SK-N-SH (cell line): ENCODE measurements at regions not wholly inside any gene's neighbourhood (a gene's known extent, or its start where the extent isn't known, plus 50 kb on each side); places are given as distances from the start of the nearest gene placed in this dataset.

Source experiments
- CTCF ChIA-PET: fragments of 300-600, 350-600 bp; formaldehyde crosslinking; extraction: SDS; loops from one replicate; lab custom pipeline; 2021; lab: Yijun Ruan, JAX
- POLR2A ChIA-PET: fragments of 350-600 bp; sonication (Branson Sonifier 250); formaldehyde crosslinking; extraction: SDS; loops from one replicate; lab custom pipeline; 2020; ENCODE audit warnings: antibody characterized with exemption, inconsistent platforms; lab: Yijun Ruan, JAX
- DNase-seq: peaks from one replicate; pipeline ENCODE4 v3.0.0; 2012
- H2AFZ ChIP-seq: fragments of 200-600 bp; sonication (generic); 2 replicates; pipeline ENCODE4 v1.8.1; 2016; ENCODE audit warnings: antibody characterized with exemption, mild to moderate bottlenecking, low read depth
- H3F3A ChIP-seq: fragments of 200-600 bp; sonication (generic); replicated peaks from 2 replicates; pipeline ENCODE3; 2016; ENCODE audit warnings: antibody characterized with exemption, mild to moderate bottlenecking; ENCODE audit not compliant: insufficient read depth
- H3K27ac ChIP-seq, 2 experiments: fragments of 200-500 bp in 1 of 2; fragments of 200-600 bp in 1 of 2; sonication (Bioruptor generic) in 1 of 2; sonication (generic), shearing (Covaris generic) in 1 of 2; 2 replicates each; pipeline versions ENCODE4 v1.5.1 to v1.6.1; 2014 to 2016; ENCODE audit warnings: low read depth in 2 of 2, inconsistent platforms in 1 of 2, low read length in 1 of 2, mild to moderate bottlenecking in 1 of 2, mixed read lengths in 1 of 2
- H3K27me3 ChIP-seq: fragments of 200-600 bp; sonication (generic), shearing (Covaris generic); 2 replicates; pipeline ENCODE4 v1.6.1; 2016; ENCODE audit warnings: mixed run types; ENCODE audit not compliant: insufficient read depth
- H3K36me3 ChIP-seq, 2 experiments: fragments of 200-500 bp in 1 of 2; fragments of 200-600 bp in 1 of 2; sonication (Bioruptor generic) in 1 of 2; sonication (generic) in 1 of 2; replicated peaks in 1 of 2; 2 replicates each; pipeline versions ENCODE3 to v1.5.1; 2014 to 2016; ENCODE audit warnings: low read length in 1 of 2, mild to moderate bottlenecking in 1 of 2; ENCODE audit not compliant: insufficient read depth in 2 of 2, control insufficient read depth in 1 of 2
- H3K4me1 ChIP-seq, 2 experiments: fragments of 200-500 bp in 1 of 2; fragments of 200-600 bp in 1 of 2; sonication (Bioruptor generic) in 1 of 2; sonication (generic), shearing (Covaris generic) in 1 of 2; 2 replicates each; pipeline versions ENCODE4 v1.5.1 to v1.6.1; 2014 to 2016; ENCODE audit warnings: low read depth in 1 of 2, low read length in 1 of 2, mixed run types in 1 of 2; ENCODE audit not compliant: insufficient read depth in 2 of 2, control insufficient read depth in 1 of 2
- H3K4me2 ChIP-seq: fragments of 200-600 bp; sonication (generic), shearing (Covaris generic); 2 replicates; pipeline ENCODE4 v1.6.1; 2017; ENCODE audit warnings: mixed run types
- H3K4me3 ChIP-seq, 2 experiments: fragments of 200-500 bp in 1 of 2; fragments of 200-600 bp in 1 of 2; sonication (Bioruptor generic) in 1 of 2; sonication (generic), shearing (Covaris generic) in 1 of 2; 2 replicates each; pipeline versions ENCODE4 v1.5.1 to v1.8.1; 2014 to 2016; ENCODE audit warnings: low read depth in 2 of 2, inconsistent platforms in 1 of 2, low read length in 1 of 2, mild to moderate bottlenecking in 1 of 2, mixed read lengths in 1 of 2, moderate library complexity in 1 of 2
- H3K79me2 ChIP-seq: fragments of 200-600 bp; sonication (generic); 2 replicates; pipeline ENCODE4 v1.8.1; 2017; ENCODE audit warnings: mild to moderate bottlenecking; ENCODE audit not compliant: insufficient read depth
- H3K9ac ChIP-seq: fragments of 200-600 bp; sonication (generic); 2 replicates; pipeline ENCODE4 v1.6.1; 2017; ENCODE audit warnings: mixed run types
- H3K9me2 ChIP-seq: fragments of 200-600 bp; sonication (generic); 2 replicates; pipeline ENCODE4 v1.6.1; 2017; ENCODE audit warnings: mixed run types
- H3K9me3 ChIP-seq: fragments of 200-600 bp; sonication (generic); 2 replicates; pipeline ENCODE4 v1.6.1; 2017; ENCODE audit warnings: mixed run types, mild to moderate bottlenecking, moderate library complexity
- H4K20me1 ChIP-seq: fragments of 200-600 bp; sonication (generic); 2 replicates; pipeline ENCODE4 v1.6.1; 2017; ENCODE audit warnings: mild to moderate bottlenecking, mixed run types; ENCODE audit not compliant: insufficient read depth
- CHD2 ChIP-seq: fragments of 150-350 bp; IDR thresholded peaks from 2 replicates; pipeline ENCODE4 v1.6.1; 2018; ENCODE audit warnings: low read length; ENCODE audit not compliant: partially characterized antibody
- EZH2phosphoT487 ChIP-seq: fragments of 200-600 bp; sonication (generic); IDR thresholded peaks from 2 replicates; pipeline ENCODE4 v1.6.1; 2017; ENCODE audit warnings: low read depth, mixed run types, mild to moderate bottlenecking, antibody characterized with exemption, moderate library complexity, borderline replicate concordance
- FOSL2 ChIP-seq: IDR thresholded peaks from 2 replicates; pipeline ENCODE4 v1.4.0; 2012; ENCODE audit warnings: low read depth, mild to moderate bottlenecking, moderate library complexity, borderline replicate concordance
- FOXJ3 ChIP-seq: sonication (generic); formaldehyde crosslinking; IDR thresholded peaks from 2 replicates; pipeline ENCODE4 v1.5.1; 2020; ENCODE audit warnings: mild to moderate bottlenecking, missing genetic modification reagents
- FOXM1 ChIP-seq: IDR thresholded peaks from 2 replicates; pipeline ENCODE4 v1.4.0; 2012; ENCODE audit warnings: low read depth, mild to moderate bottlenecking
- GATA2 ChIP-seq: sonication (generic); formaldehyde crosslinking; IDR thresholded peaks from 2 replicates; pipeline ENCODE4 v1.5.0; 2020; ENCODE audit warnings: mild to moderate bottlenecking, missing genetic modification reagents
- JUND ChIP-seq: IDR thresholded peaks from 2 replicates; pipeline ENCODE4 v1.4.0; 2012
- NFIC ChIP-seq: IDR thresholded peaks from 2 replicates; pipeline ENCODE4 v1.4.0; 2012; ENCODE audit warnings: borderline replicate concordance
- NRF1 ChIP-seq: IDR thresholded peaks from 2 replicates; pipeline ENCODE4 v1.6.1; 2012; ENCODE audit warnings: low read depth, mild to moderate bottlenecking, low read length
- RAD21 ChIP-seq: IDR thresholded peaks from 2 replicates; pipeline ENCODE4 v1.6.1; 2012; ENCODE audit warnings: mild to moderate bottlenecking, low read length
- RCOR1 ChIP-seq: fragments of 150-350 bp; IDR thresholded peaks from 2 replicates; pipeline ENCODE4 v1.6.1; 2017; ENCODE audit warnings: antibody characterized with exemption, low read length
- SIN3A ChIP-seq: IDR thresholded peaks from 2 replicates; pipeline ENCODE4 v1.6.1; 2012; ENCODE audit warnings: low read depth, mild to moderate bottlenecking, low read length, moderate library complexity, borderline replicate concordance
- TAF1 ChIP-seq: IDR thresholded peaks from 2 replicates; pipeline ENCODE4 v1.6.1; 2012; ENCODE audit warnings: low read depth, mild to moderate bottlenecking, low read length, moderate library complexity, borderline replicate concordance
- TCF12 ChIP-seq: IDR thresholded peaks from 2 replicates; pipeline ENCODE4 v1.4.0; 2012
- TEAD4 ChIP-seq: IDR thresholded peaks from 2 replicates; pipeline ENCODE4 v1.4.0; 2012; ENCODE audit warnings: mild to moderate bottlenecking, borderline replicate concordance; ENCODE audit not compliant: insufficient read depth
- WGBS: methylation state at CpG from one replicate; pipeline ENCODE4 v1.1.6; 2017; ENCODE audit warnings: low lambda C conversion rate; 5-methylcytosine and 5-hydroxymethylcytosine counted together
- small RNA-seq, 7 experiments: library from RNA; depleted of rRNA; stranded (forward); fragments of <200 nt; gene quantifications; one replicate each; pipeline ENCODE3, GENCODE V24; 2012
- TF ChIP-seq, protein P1 (sequence below): IDR thresholded peaks from 2 replicates; pipeline ENCODE4; 2012
- TF ChIP-seq, protein P2 (sequence below): fragments of 150-350 bp; IDR thresholded peaks from 2 replicates; pipeline ENCODE4 v1.6.1; 2016; ENCODE audit warnings: mild to moderate bottlenecking, low read depth, low read length

DNA sequence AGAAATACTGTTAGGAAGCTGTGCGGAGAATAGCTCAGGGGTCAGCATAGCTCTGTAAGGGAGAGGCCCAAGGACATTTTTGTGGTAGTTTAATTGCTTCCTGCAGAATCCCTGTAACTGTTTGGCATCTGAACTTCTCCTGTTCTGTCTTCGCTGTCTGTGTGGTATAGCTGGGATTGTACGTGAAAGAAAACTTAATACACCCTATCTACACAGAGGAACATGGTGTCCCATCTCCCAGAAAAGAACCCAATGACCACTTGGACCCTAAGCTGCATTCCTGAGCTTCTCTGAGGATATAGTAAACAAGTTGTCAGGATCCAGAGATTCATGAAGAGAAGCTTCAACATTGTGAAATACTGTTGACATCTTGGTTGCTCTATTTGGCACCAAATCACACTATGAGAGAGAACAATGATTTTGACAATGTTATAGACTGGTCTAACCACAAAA, 81.3 kb downstream of the CDC42EP3 start:
- H3K4me3 ChIP-seq: no peak overlapping the region
- H3K27me3 ChIP-seq: no peaks in the 10 kb centered on the region
- peak overlapping the region; percentile 37; the same call in 1 of the 2 replicates for H3K9ac ChIP-seq
- TF ChIP-seq NRF1: no peak
- no peak for TF ChIP-seq TEAD4
- TF ChIP-seq FOXM1: no peak
- TF ChIP-seq NFIC: no peak
- TF ChIP-seq GATA2 (CRISPR knock-in tag): no peak
- TF ChIP-seq, protein P1, sequence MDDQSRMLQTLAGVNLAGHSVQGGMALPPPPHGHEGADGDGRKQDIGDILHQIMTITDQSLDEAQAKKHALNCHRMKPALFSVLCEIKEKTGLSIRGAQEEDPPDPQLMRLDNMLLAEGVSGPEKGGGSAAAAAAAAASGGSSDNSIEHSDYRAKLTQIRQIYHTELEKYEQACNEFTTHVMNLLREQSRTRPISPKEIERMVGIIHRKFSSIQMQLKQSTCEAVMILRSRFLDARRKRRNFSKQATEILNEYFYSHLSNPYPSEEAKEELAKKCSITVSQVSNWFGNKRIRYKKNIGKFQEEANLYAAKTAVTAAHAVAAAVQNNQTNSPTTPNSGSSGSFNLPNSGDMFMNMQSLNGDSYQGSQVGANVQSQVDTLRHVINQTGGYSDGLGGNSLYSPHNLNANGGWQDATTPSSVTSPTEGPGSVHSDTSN: peak; percentile 10; the same call in 1 of the 2 replicates
- TF ChIP-seq RCOR1: no peak
- TF ChIP-seq SIN3A: no peak
- TF ChIP-seq FOSL2: no peak
- no peak for TF ChIP-seq RAD21
- no peak for TF ChIP-seq JUND
- peak; percentile 63; the same call in 1 of the 2 replicates for TF ChIP-seq TCF12
- TF ChIP-seq, protein P2, sequence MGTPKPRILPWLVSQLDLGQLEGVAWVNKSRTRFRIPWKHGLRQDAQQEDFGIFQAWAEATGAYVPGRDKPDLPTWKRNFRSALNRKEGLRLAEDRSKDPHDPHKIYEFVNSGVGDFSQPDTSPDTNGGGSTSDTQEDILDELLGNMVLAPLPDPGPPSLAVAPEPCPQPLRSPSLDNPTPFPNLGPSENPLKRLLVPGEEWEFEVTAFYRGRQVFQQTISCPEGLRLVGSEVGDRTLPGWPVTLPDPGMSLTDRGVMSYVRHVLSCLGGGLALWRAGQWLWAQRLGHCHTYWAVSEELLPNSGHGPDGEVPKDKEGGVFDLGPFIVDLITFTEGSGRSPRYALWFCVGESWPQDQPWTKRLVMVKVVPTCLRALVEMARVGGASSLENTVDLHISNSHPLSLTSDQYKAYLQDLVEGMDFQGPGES: no peak
- no peak for TF ChIP-seq EZH2phosphoT487
- no peak for TF ChIP-seq CHD2
- TF ChIP-seq TAF1: no peak
- no peak for TF ChIP-seq FOXJ3 (CRISPR knock-in tag)
- peaks cover 9 to 58% of the 10 kb centered on the region in 2 experiments for H3K4me1 ChIP-seq
- H2AFZ ChIP-seq: peak overlapping the region; percentile 17; the same call in 1 of the 2 replicates
- peaks cover 7% of the 10 kb centered on the region; the same call in 1 of the 2 replicates for H3K9me3 ChIP-seq
- 72% methylated on average over 3 of the region's 3 CpGs for WGBS
- DNase-seq: no peak
- H3F3A ChIP-seq: peaks cover 43% of the 10 kb centered on the region
- ChIA-PET CTCF (interaction anchor here (1.0 to 1.6 kb wide), 7 partner anchors 9 to 287 kb away, joined by 3 to 4 read pairs (median 3); no protein-coding TSS in a partner anchor), POLR2A (no interaction called here)
- H3K27ac ChIP-seq: peak overlapping the region; percentile 56 to 96; a peak in 3 of 4 replicates
- peak overlapping the region; percentile 7; the same call in 1 of the 2 replicates for H3K4me2 ChIP-seq
- no peaks in the 10 kb centered on the region for H3K9me2 ChIP-seq
- no peaks in the 10 kb centered on the region for H3K79me2 ChIP-seq
- no peaks in the 10 kb centered on the region for H4K20me1 ChIP-seq
- H3K36me3 ChIP-seq: no peaks in the 10 kb centered on the region

Small RNAs in the stretch of these regions (small RNA-seq; reads per million reads assigned to genes)
- gene RNU6-1116P: 0 reads per million in 7 experiments
